ENCODE measurements at regions not wholly inside any gene's neighbourhood (a gene's known extent, or its start where the extent isn't known, plus 50 kb on each side); places are given as distances from the start of the nearest gene placed in this dataset.

GRCh38 chr1:34610063-34610462, 144.8 kb upstream of the GJB5 start:
- H3K9me3 ChIP-seq (ENCODE audit: control insufficient read depth, insufficient read depth, low read length): no peaks in the 10 kb centered on the region
- H3K4me3 ChIP-seq (ENCODE audit: low read depth, low read length): no peak overlapping the region
- no peaks in the 10 kb centered on the region for H3K36me3 ChIP-seq (ENCODE audit: control insufficient read depth, insufficient read depth, low read length)
- H3K27me3 ChIP-seq (ENCODE audit: control insufficient read depth, insufficient read depth, low read length): no peaks in the 10 kb centered on the region
- no peaks in the 10 kb centered on the region; the same call in 1 of the 2 replicates for H3K4me1 ChIP-seq (ENCODE audit: control insufficient read depth, insufficient read depth, low read length)
- no peak overlapping the region for H3K9ac ChIP-seq (ENCODE audit: low read depth, low read length)
- H3K27ac ChIP-seq (ENCODE audit: low read depth, low read length): no peak overlapping the region

- Histone ChIP-seq H3K27ac (ENCODE audit: low read depth, low read length) (no peak overlapping the region), H3K4me1 (ENCODE audit: control insufficient read depth, insufficient read depth, low read length) (no peaks in the 10 kb centered on the region; the same call in 1 of the 2 replicates), H3K4me3 (ENCODE audit: low read depth, low read length) (no peak overlapping the region), H3K36me3 (ENCODE audit: control insufficient read depth, insufficient read depth, low read length) (no peaks in the 10 kb centered on the region), H3K9ac (ENCODE audit: low read depth, low read length) (no peak overlapping the region), H3K9me3 (ENCODE audit: control insufficient read depth, insufficient read depth, low read length) (no peaks in the 10 kb centered on the region), H3K27me3 (ENCODE audit: control insufficient read depth, insufficient read depth, low read length) (no peaks in the 10 kb centered on the region)
Observed at GRCh38 chr1:34611571-34611970, 143.3 kb upstream of the GJB5 start.

DNA sequence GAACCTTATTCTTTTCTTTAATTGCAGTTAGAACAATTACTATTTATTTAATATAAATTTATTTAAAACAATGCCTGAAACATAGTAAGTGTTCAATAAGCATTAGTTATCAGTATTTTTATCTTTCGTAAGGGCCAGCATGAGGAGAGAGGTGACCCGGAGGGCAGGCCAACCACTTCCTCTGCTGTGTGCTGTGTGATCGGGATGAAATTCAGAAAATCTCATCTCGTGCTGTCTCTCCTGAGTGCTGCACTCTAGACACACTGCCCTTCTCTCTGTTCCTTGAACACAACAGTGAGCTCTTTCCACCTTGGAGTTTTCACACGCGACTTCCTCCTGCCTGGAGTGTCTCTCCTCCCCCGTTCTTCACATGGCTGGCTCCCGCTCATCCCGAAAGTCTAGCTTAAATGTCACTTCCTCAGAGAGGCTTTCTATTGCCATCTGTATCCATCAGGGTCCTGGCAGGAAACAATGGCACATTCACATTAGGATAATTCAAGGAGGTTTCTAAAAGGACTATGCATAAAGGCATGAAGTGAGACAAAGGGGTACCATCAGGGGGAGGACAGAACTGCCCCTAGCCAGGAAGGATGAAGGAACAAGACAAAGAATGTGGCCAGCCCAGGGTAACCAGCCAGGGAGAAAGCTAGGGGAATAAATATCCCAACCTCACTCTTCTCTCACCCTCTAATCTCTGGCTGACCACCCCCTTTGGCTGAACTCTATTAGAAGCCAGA, 142.6 kb upstream of the GJB5 start:
- no peak overlapping the region for H3K27ac ChIP-seq (ENCODE audit: low read depth, low read length)
- no peak overlapping the region for H3K9ac ChIP-seq (ENCODE audit: low read depth, low read length)
- no peaks in the 10 kb centered on the region; the same call in 1 of the 2 replicates for H3K4me1 ChIP-seq (ENCODE audit: control insufficient read depth, insufficient read depth, low read length)
- no peaks in the 10 kb centered on the region for H3K36me3 ChIP-seq (ENCODE audit: control insufficient read depth, insufficient read depth, low read length)
- H3K27me3 ChIP-seq (ENCODE audit: control insufficient read depth, insufficient read depth, low read length): no peaks in the 10 kb centered on the region
- no peaks in the 10 kb centered on the region for H3K9me3 ChIP-seq (ENCODE audit: control insufficient read depth, insufficient read depth, low read length)
- H3K4me3 ChIP-seq (ENCODE audit: low read depth, low read length): no peak overlapping the region

GRCh38 chr1:34617321-34618118, 137.3 kb upstream of the GJB5 start:
- no peak overlapping the region for H3K9ac ChIP-seq (ENCODE audit: low read depth, low read length)
- no peaks in the 10 kb centered on the region for H3K4me1 ChIP-seq (ENCODE audit: control insufficient read depth, insufficient read depth, low read length)
- no peaks in the 10 kb centered on the region for H3K9me3 ChIP-seq (ENCODE audit: control insufficient read depth, insufficient read depth, low read length)
- H3K4me3 ChIP-seq (ENCODE audit: low read depth, low read length): no peak overlapping the region
- no peaks in the 10 kb centered on the region for H3K27me3 ChIP-seq (ENCODE audit: control insufficient read depth, insufficient read depth, low read length)
- no peak overlapping the region for H3K27ac ChIP-seq (ENCODE audit: low read depth, low read length)
- no peaks in the 10 kb centered on the region for H3K36me3 ChIP-seq (ENCODE audit: control insufficient read depth, insufficient read depth, low read length)

GRCh38 chr1:34618381-34618780, 136.5 kb upstream of the GJB5 start:
- H3K4me3 ChIP-seq (ENCODE audit: low read depth, low read length): no peak overlapping the region
- H3K9ac ChIP-seq (ENCODE audit: low read depth, low read length): no peak overlapping the region
- no peaks in the 10 kb centered on the region for H3K9me3 ChIP-seq (ENCODE audit: control insufficient read depth, insufficient read depth, low read length)
- no peaks in the 10 kb centered on the region for H3K4me1 ChIP-seq (ENCODE audit: control insufficient read depth, insufficient read depth, low read length)
- no peaks in the 10 kb centered on the region for H3K36me3 ChIP-seq (ENCODE audit: control insufficient read depth, insufficient read depth, low read length)
- no peak overlapping the region for H3K27ac ChIP-seq (ENCODE audit: low read depth, low read length)
- H3K27me3 ChIP-seq (ENCODE audit: control insufficient read depth, insufficient read depth, low read length): no peaks in the 10 kb centered on the region

DNA sequence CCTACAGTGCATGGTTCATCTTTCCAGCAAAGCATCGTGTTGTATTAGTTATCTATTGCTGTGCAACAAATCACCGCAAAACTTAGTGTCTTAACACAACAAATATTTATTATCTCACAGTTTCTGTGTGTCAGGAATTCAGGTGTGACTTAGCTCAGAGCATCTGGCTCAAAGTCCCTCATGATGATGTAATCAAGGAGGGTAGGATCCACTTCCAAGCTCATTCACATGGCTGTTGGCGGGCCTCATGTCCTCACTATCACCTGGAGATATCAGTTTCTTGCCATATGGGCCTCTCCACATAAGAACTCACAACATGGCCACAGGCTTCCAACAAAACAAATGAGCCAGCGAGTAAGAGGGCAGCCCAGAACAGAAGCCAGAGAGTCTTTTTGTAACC, 135.6 kb upstream of the GJB5 start:
- no peak overlapping the region for H3K27ac ChIP-seq (ENCODE audit: low read depth, low read length)
- H3K36me3 ChIP-seq (ENCODE audit: control insufficient read depth, insufficient read depth, low read length): no peaks in the 10 kb centered on the region
- no peak overlapping the region for H3K9ac ChIP-seq (ENCODE audit: low read depth, low read length)
- H3K4me1 ChIP-seq (ENCODE audit: control insufficient read depth, insufficient read depth, low read length): no peaks in the 10 kb centered on the region
- H3K9me3 ChIP-seq (ENCODE audit: control insufficient read depth, insufficient read depth, low read length): no peaks in the 10 kb centered on the region
- H3K4me3 ChIP-seq (ENCODE audit: low read depth, low read length): no peak overlapping the region
- H3K27me3 ChIP-seq (ENCODE audit: control insufficient read depth, insufficient read depth, low read length): no peaks in the 10 kb centered on the region

GRCh38 chr1:34621916-34622315, 132.9 kb upstream of the GJB5 start:
- H3K4me3 ChIP-seq (ENCODE audit: low read depth, low read length): no peak overlapping the region
- no peaks in the 10 kb centered on the region for H3K36me3 ChIP-seq (ENCODE audit: control insufficient read depth, insufficient read depth, low read length)
- no peak overlapping the region for H3K9ac ChIP-seq (ENCODE audit: low read depth, low read length)
- no peak overlapping the region for H3K27ac ChIP-seq (ENCODE audit: low read depth, low read length)
- no peaks in the 10 kb centered on the region for H3K27me3 ChIP-seq (ENCODE audit: control insufficient read depth, insufficient read depth, low read length)
- H3K4me1 ChIP-seq (ENCODE audit: control insufficient read depth, insufficient read depth, low read length): no peaks in the 10 kb centered on the region
- H3K9me3 ChIP-seq (ENCODE audit: control insufficient read depth, insufficient read depth, low read length): no peaks in the 10 kb centered on the region

- Histone ChIP-seq H3K9ac (ENCODE audit: low read depth, low read length) (no peak overlapping the region), H3K36me3 (ENCODE audit: control insufficient read depth, insufficient read depth, low read length) (no peaks in the 10 kb centered on the region), H3K27me3 (ENCODE audit: control insufficient read depth, insufficient read depth, low read length) (no peaks in the 10 kb centered on the region), H3K9me3 (ENCODE audit: control insufficient read depth, insufficient read depth, low read length) (no peaks in the 10 kb centered on the region), H3K4me1 (ENCODE audit: control insufficient read depth, insufficient read depth, low read length) (no peaks in the 10 kb centered on the region), H3K27ac (ENCODE audit: low read depth, low read length) (no peak overlapping the region), H3K4me3 (ENCODE audit: low read depth, low read length) (no peak overlapping the region)
Observed at GRCh38 chr1:34625521-34626015, 129.3 kb upstream of the GJB5 start.

DNA sequence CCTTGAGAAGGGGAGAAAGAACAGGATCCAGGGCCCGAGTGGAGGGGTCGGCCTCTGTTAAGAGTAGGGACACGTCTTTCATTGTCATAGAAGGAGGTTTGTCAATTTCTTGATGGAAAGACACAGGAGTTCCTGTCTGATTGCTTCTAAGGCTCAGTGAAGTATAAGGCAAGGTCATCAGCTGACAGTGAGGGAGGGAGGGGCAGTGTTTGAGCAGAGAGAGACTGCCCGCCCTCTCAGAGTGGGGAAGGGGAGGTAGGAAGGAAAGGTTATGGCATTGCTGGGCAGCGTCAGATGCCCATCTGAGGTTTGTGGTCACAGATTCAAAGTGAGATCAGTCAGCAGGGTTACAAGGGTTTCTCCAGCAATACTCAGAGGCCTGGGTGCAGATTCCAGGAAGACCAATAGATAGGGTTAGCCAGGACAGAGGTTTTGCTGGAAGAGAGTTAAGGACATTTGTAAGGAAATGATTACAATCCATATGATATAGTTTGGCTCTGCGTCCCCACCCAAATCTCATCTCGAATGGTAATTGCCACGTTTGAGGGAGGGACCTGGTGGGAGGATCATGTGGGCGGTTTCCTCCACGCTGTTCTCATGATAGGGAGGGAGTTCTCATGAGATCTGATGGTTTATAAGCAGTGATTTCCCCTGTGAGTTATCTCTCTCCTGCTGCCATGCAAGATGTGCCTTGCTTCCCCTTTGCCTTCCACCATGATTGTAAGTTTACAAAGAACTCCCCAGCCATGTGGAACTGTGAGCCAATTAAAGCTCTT, 127.2 kb upstream of the GJB5 start:
- Histone ChIP-seq H3K27me3 (ENCODE audit: control insufficient read depth, insufficient read depth, low read length) (no peaks in the 10 kb centered on the region), H3K4me3 (ENCODE audit: low read depth, low read length) (no peak overlapping the region), H3K4me1 (ENCODE audit: control insufficient read depth, insufficient read depth, low read length) (peaks cover 9% of the 10 kb centered on the region; the same call in 1 of the 2 replicates), H3K27ac (ENCODE audit: low read depth, low read length) (no peak overlapping the region), H3K36me3 (ENCODE audit: control insufficient read depth, insufficient read depth, low read length) (no peaks in the 10 kb centered on the region), H3K9ac (ENCODE audit: low read depth, low read length) (no peak overlapping the region), H3K9me3 (ENCODE audit: control insufficient read depth, insufficient read depth, low read length) (no peaks in the 10 kb centered on the region)

DNA sequence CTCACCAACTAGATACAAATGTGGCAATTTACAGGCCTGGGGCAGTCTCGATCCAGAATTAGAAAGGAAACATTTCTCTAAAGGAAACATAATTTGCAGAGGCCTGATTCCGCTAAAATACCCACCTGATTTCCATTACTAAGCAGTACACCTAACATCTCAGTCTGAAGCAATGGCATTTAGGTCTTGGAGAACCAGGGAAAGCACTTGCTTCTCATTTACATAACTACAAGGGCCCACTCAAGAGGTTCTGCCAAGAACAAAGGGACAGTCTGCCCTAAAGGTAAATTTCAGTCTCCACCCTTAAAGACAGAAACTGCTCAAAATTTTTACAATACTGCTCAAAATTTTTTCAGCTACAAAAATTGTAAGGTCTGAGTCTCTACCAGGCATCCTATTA, 123.7 kb upstream of the GJB5 start:
- peaks cover 9% of the 10 kb centered on the region; the same call in 1 of the 2 replicates for H3K4me1 ChIP-seq (ENCODE audit: control insufficient read depth, insufficient read depth, low read length)
- H3K27ac ChIP-seq (ENCODE audit: low read depth, low read length): no peak overlapping the region
- H3K4me3 ChIP-seq (ENCODE audit: low read depth, low read length): no peak overlapping the region
- H3K9ac ChIP-seq (ENCODE audit: low read depth, low read length): no peak overlapping the region
- no peaks in the 10 kb centered on the region for H3K27me3 ChIP-seq (ENCODE audit: control insufficient read depth, insufficient read depth, low read length)
- no peaks in the 10 kb centered on the region for H3K36me3 ChIP-seq (ENCODE audit: control insufficient read depth, insufficient read depth, low read length)
- no peaks in the 10 kb centered on the region for H3K9me3 ChIP-seq (ENCODE audit: control insufficient read depth, insufficient read depth, low read length)

Data from HUES48 (cell line).